ENCODE measurements at regions not wholly inside any gene's neighbourhood (a gene's known extent, or its start where the extent isn't known, plus 50 kb on each side); places are given as distances from the start of the nearest gene placed in this dataset.

- Mint-ChIP-seq H3K9me3 (peaks cover 11% of the 10 kb centered on the region), H3K27ac (no peak overlapping the region), H3K27me3 (ENCODE audit: low read depth) (no peaks in the 10 kb centered on the region; the same call in 1 of the 2 replicates), H3K36me3 (no peaks in the 10 kb centered on the region), H3K4me3 (no peak overlapping the region), H3K4me1 (peaks cover 14% of the 10 kb centered on the region)
- TF ChIP-seq ZNF232 (CRISPR knock-in tag; IDR thresholded peaks at IDR 0.05) (no peak), CREB1 (CRISPR knock-in tag; IDR thresholded peaks at IDR 0.05) (no peak), ZNF532 (CRISPR knock-in tag; IDR thresholded peaks at IDR 0.05; ENCODE audit: borderline replicate concordance) (no peak), PRDM15 (CRISPR knock-in tag; IDR thresholded peaks at IDR 0.05) (no peak), MLX (CRISPR knock-in tag; IDR thresholded peaks at IDR 0.05) (no peak), NFYB (CRISPR knock-in tag; conservative IDR thresholded peaks at IDR 0.05; ENCODE audit: low read depth) (no peak), ERG (CRISPR knock-in tag; IDR thresholded peaks at IDR 0.05) (no peak), SMAD4 (CRISPR knock-in tag; IDR thresholded peaks at IDR 0.05) (no peak), NR1H2 (CRISPR knock-in tag; IDR thresholded peaks at IDR 0.05) (no peak), TEAD1 (CRISPR knock-in tag; IDR thresholded peaks at IDR 0.05) (no peak), KAT7 (CRISPR knock-in tag; IDR thresholded peaks at IDR 0.05; ENCODE audit: borderline replicate concordance) (no peak), GTF2I (CRISPR knock-in tag; conservative IDR thresholded peaks at IDR 0.05) (no peak), ZNF423 (CRISPR knock-in tag; IDR thresholded peaks at IDR 0.05) (no peak), NR3C1 (CRISPR knock-in tag; conservative IDR thresholded peaks at IDR 0.05; ENCODE audit: low read depth) (no peak)
- POLR2A ChIA-PET: no interaction called here
- ATAC-seq (no peak; the same call in none of the 2 replicates), DNase-seq (ENCODE audit: low spot score) (no peak)
- CTCF ChIA-PET: no interaction called here
Measured at GRCh38 chrX:34053931-34054330, 78.2 kb downstream of the FAM47A start.
